NCI-H187 treated with DMSO at 0.1 percent for 48 hours (cell line): ENCODE measurements at regions not wholly inside any gene's neighbourhood (a gene's known extent, or its start where the extent isn't known, plus 50 kb on each side); places are given as distances from the start of the nearest gene placed in this dataset.

Experiments used
- DNase-seq: peaks from one replicate; lab custom pipeline; 2025; lab: John Stamatoyannopoulos, UW

DNA sequence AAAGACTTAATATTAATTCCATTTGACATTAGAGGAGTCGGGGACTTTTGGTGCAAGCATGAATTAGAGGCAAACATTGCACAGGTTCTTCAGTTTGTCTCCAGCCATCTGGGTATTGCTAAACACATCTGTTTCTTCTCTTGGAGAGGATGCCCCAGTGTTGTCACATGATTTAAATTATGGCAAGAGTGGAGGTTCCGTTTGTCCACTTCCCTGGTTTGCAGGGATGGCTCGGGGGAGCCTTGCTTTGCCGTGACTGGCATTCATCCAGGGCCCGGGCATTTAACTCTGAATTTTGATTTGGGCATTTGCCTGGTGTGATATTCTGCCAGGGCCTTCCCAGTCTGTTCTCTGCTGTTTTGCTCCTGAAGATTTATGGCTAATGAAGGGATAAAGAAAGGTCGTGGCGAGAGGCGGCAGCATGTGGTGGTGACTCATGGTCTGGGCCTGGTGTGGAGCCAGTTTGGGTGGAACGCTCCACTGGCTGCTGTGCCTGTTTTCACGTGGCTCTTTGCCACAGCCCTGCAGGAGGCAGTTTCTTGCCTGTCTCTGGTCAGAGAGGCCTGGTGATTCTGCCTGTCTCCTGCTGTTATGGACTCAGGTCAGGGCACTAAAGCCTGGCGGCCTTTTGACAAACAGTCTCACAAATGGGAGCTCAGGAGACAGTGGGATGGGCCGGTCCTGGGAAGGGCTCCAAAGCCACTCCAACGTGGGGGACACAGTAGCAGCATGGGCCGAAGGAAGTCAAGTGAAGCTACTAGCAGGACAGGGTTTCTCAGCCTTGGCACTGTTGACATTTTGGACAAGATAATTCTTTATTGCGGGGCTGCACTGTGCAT lies 99.4 kb upstream of the PGRMC2 start:
- no peak for DNase-seq

DNA sequence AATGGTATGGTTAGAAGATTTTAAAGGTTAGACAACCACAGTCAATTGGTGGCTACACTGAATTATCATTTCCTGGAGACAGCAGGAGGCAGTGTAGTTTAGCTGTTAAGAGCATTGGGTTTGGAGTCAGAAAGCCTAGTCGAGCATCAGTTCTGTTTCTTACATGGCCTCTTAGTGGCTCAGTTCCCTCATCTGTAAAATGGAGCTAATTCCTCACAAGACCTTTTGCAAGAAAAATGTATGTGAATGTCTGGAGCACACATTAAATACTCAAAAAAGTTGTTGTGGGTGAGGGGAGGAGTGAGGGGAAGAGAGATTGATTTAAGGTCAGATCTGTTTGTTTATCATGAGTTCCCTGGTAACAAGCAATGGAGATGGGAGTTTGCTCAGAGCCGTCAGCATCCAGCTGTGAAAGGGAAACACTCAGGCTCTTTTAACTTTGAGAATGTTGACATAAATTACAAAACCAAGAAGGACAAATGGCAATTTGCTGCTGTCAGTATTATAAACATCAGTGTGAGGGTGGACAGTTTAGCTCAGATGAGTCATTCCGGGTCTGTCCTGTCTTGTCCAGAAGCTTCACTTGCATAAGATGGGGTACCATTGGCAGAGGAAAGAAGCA lies 98.2 kb upstream of the PGRMC2 start:
- DNase-seq: no peak

- no peak for DNase-seq
These were observed 97.4 kb upstream of the PGRMC2 start for GRCh38 chr4:128384765-128385598.

DNA sequence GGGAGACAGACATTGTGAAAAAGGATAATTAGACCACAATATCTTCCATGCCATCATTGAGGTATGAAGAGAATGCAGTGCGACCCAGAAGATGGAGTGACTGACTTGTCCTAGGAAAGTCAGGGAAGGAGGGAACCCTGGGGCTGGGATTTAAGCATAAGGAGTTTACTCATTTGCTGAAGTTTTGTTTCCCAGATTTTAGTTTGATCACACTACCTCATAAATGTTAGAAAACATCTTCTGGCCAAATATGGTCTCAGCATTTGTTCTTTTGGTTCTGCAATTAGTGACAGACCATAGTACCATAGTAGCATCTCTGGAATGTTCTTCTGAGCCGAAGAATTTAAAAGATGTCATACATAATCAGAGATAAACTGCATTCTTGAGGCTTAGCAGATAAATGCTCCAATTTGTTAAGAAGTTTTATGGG lies 96.5 kb upstream of the PGRMC2 start:
- DNase-seq: no peak

GRCh38 chr4:128381748-128382559 lies 94.3 kb upstream of the PGRMC2 start:
- DNase-seq: no peak

- DNase-seq: no peak
These were observed 92.7 kb upstream of the PGRMC2 start for GRCh38 chr4:128380306-128380705.

DNA sequence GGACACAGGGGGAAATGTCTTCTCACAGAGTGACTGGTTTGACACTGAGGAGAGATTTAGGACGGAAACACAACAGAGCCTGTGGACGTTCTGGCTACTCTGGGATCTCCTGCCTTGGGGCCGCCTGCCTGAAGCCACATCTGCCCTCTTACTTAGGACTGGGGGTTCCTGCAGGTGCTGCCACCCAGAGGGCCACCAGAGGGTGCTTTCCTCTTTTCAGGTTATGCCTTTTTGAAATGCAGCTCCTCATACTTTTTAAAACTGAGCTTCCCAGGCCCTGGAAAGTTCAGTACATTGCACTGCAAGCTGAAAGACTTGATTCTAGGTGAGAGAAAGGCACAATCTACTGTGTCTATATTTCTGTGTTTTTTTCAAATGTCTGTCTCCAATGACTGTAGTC lies 92.2 kb upstream of the PGRMC2 start:
- DNase-seq: no peak

DNA sequence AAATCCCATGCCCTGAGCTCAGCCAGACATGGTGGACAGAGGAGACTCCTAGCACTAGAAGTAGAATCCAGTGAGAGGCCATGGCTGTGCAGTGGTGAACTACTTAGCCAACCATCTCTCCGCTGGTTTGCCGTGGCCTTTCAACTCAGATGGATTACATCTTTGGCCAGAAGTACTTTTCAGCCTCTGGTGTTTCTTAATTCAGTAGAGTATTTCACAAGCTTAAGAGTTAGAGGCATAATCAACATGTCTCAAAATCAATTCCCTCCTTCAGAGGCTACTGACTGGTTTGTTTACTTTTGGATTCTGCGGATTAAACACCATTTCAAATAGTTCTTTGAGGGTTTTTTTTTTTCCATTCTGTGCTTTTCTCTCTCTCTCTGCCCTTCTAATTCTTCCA lies 91.1 kb upstream of the PGRMC2 start:
- no peak for DNase-seq

GRCh38 chr4:128376958-128377357 lies 89.3 kb upstream of the PGRMC2 start:
- DNase-seq: no peak

- DNase-seq: no peak
These were observed 88.7 kb upstream of the PGRMC2 start for GRCh38 chr4:128376303-128376702.

DNA sequence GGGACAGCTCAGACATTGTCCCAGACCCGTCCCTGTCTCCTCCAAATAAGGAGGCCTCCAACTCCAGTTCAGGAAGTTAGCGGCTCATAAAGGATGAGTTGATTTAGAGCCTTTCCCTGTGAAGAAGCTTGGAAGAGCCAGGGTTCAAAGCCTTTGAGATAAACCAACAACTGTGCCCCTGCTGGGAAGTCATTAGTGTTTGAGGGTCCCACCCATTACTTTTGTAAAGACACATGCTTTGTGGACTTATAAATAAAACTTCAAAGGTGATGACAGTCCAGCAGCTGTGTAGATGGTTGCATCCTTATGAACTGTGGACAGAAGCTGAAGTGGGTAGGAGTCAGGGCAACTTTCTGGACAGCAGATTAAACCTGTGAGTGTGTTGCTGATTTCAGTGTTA lies 86.0 kb upstream of the PGRMC2 start:
- DNase-seq: no peak

DNA sequence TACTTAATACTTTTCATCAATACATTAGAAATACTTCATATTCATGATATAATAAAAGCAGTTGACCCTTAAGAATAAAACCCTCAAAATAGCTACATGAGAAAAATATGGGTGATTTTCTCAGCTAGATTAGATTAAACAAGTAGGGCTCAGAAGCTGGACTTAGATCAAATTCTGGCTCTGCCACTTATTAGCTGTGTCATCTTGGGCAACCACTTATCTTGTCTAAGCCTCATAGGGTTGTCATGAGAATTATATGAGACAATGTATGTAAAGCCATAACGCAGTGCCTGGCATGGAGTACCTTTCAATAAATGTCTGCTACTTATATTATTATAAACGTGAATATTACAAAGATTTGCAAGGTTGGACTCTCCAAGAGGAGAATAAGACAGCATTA lies 84.3 kb upstream of the PGRMC2 start:
- no peak for DNase-seq

- no peak for DNase-seq
These were observed 83.6 kb upstream of the PGRMC2 start for GRCh38 chr4:128371001-128371777.

DNA sequence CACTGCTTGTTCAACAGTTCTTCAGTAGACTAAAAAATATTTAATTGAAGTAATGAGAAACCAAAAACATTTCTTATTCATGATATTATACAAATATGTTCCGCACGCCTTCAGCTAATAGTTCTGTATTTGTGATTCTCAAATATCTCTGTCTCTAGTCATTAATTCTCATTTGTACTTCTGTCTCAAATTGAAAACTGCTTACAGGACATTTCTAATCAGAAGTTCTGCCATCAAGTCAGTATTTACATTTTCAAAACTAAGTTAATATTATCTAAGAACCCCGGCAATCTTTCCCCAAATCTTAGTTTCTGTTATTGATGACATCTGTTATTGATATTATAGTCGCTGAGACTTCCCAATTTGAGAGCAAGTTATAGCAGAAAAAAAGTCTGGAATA lies 78.6 kb upstream of the PGRMC2 start:
- DNase-seq: no peak

- DNase-seq: no peak
These were observed 77.0 kb upstream of the PGRMC2 start for GRCh38 chr4:128364565-128364964.

- DNase-seq: no peak
These were observed 76.4 kb upstream of the PGRMC2 start for GRCh38 chr4:128363966-128364365.

GRCh38 chr4:128362760-128363159 lies 75.1 kb upstream of the PGRMC2 start:
- DNase-seq: no peak

- no peak for DNase-seq
These were observed 71.8 kb upstream of the PGRMC2 start for GRCh38 chr4:128359422-128359821.

DNA sequence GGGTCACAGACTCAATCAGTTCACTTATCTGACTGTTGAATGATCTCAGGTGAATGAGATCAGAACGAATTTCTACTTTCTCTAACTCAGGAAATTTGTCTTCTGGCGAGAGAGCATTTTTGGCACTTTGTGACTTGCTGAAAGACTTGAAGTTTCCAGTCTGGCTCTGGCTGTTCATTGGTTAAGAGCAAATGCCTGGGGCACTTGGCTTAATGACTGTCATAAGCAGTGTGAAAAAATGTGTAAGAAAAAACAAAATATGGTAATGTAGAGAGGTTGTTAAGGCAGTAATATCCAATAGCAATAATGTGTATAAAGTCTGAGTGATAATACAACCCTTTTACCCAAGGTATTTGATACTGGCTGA lies 71.3 kb upstream of the PGRMC2 start:
- no peak for DNase-seq

DNA sequence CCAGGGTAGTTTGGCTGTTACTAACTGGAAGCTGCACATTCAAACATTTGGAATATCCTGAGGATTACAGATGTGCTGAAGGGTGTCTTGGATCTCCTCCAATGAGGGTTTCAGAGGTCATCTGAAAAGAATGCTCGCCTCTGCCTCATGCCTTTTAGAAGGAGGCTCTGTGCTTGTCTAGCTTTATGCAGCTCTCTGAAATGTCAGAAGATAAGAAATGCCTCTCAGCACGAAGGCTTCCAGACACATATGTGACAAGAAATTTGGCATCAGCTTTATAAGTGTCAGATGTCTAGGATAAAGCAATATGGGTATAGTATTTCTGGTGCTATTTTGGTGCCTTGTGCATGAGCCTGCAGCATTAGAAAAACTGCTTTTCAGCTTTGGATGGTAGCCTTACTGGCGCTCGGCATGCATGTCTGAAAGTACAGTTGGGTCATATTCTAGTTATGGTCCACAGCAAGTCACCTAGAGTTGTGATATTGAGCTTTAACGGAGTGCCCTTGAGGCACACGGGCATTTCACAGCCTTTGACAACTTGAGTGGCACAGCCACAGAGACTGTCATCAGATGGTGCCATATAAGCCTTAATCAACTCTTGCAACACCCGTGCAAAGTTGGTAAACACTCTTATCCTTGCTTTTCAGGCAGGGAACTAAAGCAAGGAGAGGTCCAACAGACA lies 70.8 kb upstream of the PGRMC2 start:
- DNase-seq: no peak

DNA sequence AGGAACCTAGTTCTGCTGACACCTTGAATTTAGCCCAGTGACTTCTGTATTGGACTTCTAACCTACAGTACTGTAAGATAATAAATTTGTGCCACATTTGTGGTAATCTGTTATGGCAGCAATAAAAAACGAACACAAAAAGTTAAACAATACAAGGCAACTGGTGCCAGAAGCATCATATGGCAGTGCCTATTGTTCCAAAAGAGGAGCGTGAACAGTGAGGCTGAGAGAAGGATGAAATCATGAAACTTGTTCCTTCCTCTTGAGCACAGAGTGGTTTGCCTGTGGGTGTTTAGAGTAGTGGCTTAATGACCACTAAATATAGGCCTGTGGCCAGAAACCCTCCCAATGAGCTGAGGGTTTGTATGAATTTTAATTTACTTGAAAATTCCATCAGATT lies 69.7 kb upstream of the PGRMC2 start:
- no peak for DNase-seq
